Anterior cingulate cortex (tissue), 58 donors: ENCODE measurements at regions not wholly inside any gene's neighbourhood (a gene's known extent, or its start where the extent isn't known, plus 50 kb on each side); places are given as distances from the start of the nearest gene placed in this dataset.
"Not testable (repeated sequence)": the region's sequence is repeated elsewhere in the genome, so short reads cannot be mapped to it uniquely, and the experiment has no call there.

Experiments
- DNase-seq, 58 donors: peaks; one replicate each; lab custom pipeline; 2025; lab: John Stamatoyannopoulos, UW

- no peak for DNase-seq
Measured at GRCh38 chr11:49442669-49443068, 234.3 kb upstream of the FOLH1 start.

GRCh38 chr11:49439901-49440300 is 231.5 kb upstream of the FOLH1 start:
- DNase-seq = not testable (repeated sequence)

DNA sequence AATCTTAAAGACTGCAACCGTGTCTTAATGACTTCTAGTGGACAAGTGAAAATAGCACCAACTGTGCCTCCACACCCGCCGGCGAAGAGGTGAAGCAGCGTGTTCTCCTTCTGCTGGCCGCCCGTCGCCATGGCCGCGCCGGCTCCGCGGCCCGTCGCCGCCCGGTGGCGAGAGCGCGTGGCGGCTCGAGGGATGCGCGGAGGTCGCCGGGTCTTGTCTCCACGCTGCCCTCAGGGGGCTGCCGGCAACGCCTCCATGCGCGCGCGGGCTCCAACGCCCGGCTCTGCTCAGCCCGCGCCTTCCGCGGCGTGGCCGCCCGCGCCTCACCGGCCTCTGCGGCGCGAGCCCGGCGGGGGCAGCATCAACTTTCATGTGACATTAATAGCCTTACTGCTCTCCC is 225.9 kb upstream of the FOLH1 start:
- DNase-seq = not testable (repeated sequence)

DNA sequence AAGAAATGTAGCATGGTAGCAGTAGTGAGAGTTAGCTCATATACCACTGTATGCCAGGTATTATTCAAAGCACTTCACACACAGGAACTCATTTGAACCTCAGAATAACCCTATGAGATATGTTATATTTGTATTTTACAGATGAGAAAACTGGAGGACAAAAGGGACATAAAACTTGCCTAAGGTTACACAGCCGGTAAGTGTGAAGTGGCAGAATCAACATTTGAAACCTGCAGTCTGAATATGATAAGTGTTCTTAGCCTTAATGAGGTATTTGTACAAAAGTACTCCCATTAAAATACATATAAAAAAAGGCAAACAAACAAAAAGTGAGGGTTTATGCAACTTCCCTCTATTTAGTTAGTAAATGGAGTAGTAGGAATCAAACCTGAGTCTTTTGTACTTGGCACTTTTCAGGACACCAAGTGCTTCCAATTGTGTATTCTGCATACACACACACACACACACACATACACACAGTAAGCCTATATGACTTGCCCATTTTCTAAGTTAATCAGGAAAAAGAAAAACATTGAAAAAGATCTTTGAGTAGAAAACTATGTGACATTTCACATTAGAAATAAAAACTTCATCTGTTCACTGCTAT is 223.9 kb upstream of the FOLH1 start:
- DNase-seq = no peak

GRCh38 chr11:49424136-49424535 is 215.7 kb upstream of the FOLH1 start:
- peak in 4 of 58 donors; percentile 1 to 11 (median 2) for DNase-seq

DNA sequence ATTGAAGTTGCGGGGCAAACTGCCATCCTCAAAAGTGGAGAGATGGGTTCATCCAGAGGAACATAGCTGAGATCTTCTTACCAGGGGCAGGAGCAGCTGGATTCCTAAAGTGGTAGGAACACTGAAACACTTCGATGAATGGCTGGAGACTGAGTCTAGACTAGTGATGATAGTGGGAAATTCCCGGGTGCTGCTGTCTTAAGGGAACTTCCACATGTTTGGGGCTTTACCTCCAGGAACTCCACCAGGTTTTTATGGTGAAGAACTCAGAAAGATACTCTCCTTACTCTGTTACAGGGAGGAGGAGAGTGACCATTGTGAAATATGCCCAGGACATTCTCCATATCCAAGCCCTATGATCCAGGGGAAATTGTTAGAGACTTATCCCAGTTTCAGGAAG is 210.5 kb upstream of the FOLH1 start:
- not testable (repeated sequence) for DNase-seq

GRCh38 chr11:49405743-49406142 is 197.3 kb upstream of the FOLH1 start:
- DNase-seq = no peak

DNA sequence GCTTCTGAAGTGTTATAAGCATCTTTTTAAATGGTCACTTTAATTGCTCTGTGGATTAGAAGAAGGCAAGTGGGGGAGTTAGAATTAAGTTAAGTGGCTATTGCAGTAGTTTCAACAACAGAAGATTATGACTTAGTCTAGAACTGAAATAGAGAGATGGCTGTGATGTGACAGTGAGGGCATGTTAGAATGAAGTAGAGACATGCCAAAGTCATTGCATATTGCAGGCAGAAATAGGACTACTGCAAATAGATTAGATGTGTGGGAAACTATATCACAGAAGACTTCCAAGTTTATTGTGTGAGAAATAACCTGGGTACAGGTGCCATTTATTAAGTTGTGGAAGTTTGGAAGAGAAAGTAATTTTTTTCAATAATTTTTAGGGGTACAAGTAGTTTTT is 187.4 kb upstream of the FOLH1 start:
- DNase-seq = not testable (repeated sequence)

- not testable (repeated sequence) for DNase-seq
Measured at GRCh38 chr11:49390362-49390761, 182.0 kb upstream of the FOLH1 start.

DNA sequence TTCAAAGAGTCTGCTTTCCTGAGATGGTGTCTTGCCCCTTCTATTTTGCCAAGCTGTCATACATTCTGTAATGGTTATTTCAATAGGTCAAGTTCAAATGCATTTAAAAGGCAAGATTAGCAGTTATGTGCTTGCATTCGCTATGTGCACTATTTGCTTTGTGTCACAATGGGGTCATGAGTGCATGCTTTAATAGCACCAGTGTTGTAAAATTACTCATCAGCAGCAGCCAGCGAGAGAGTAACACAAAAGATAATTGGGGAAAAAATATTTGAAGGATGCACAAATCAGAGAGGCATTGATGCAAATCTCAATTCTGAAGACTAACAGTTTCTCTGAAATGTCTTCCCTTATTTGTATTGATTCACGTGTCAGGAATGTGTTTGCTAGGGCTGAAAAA is 180.7 kb upstream of the FOLH1 start:
- DNase-seq = not testable (repeated sequence)

DNA sequence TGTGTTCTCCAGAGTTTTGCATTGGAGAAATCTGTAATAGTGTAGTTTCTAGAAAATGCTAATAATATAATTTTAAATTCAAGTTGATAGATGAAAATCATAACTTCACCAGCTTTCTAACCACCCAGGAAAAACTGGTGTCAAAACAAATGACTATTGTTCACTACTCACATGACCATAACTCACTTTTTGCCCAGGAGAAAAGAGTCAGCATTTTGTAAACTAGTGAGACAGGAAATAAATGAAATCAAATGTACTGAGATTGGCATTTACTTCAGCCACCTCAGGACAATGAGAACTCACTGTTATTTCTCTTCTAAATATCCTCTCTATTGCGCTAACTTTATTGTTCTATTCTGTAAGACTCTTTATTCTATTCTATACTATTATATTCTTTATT is 176.0 kb upstream of the FOLH1 start:
- peak in 1 of 58 donors; percentile 7 for DNase-seq

DNA sequence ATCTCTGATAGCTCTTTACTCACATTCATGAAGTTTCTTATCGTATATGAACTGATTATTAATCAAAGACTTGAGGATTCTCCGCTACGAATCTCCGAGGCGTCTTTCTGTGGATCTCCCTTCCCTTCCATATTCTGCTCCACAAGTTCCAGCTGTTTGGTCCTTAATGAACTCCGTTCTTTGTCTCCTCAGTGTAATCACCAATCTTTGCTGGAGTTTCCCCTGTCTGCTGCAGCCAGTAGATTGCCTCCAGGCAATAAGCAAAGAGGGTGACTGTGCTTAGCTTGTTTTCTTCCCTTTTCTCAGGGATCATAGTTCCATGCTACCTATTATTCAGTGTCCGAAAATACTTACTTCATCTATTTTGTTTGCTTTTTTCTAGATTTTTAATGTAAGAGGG is 169.6 kb upstream of the FOLH1 start:
- DNase-seq = no peak

DNA sequence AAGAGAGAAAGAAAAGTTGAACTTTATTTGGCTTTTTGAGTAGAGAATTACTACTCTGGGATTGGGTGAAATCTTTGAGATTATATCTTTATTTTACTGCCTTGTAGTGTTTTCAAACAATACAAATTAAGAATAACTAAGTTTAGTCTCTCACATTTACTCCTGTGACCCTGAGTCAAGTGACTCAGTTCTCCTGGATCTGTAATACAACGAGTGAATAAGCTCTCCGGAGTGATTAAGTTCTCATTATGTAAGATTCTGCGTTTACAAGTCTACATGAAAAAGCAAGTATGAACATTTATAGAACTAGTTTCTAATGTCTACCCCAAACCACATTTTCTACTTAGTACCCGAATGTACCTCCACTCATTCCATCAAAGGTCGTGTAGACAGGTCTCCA is 165.5 kb upstream of the FOLH1 start:
- not testable (repeated sequence) for DNase-seq

DNA sequence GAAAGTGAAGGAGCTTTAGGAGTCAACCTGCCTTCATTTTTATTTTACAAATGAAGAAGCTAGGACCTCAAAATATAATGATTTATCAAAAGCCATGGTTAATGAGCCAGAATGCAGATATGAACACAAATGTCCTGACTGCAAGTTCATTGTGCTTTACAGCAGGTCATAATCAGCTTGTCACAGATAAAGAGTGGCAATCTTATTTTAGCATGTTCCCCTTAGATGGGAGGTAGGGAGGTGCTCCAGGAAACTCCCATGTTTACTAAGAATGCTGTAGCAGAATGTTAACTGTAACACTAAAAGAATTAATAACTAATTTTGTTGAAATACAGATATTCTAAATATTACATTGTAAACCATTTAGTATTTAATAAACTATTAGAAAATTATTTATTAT is 165.0 kb upstream of the FOLH1 start:
- not testable (repeated sequence) for DNase-seq

DNA sequence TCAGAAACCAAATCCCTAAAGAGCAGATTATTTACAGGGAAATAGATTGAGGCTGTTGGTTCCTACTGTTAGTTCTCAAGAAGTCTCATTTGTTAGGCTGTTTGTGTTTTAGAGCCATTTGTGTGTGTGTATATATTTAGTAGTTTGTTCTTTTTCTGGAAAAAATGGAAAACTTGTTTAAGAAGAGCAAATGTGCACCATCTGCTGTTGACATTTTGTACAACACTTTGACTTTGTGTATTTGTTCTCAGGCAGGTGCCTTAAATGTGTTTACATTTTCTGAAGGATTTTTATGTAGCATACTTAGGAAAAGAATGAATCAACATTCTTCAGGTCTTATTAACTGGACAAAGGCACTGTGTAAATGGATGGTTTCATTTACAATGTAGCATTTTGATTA is 163.7 kb upstream of the FOLH1 start:
- DNase-seq = not testable (repeated sequence)

DNA sequence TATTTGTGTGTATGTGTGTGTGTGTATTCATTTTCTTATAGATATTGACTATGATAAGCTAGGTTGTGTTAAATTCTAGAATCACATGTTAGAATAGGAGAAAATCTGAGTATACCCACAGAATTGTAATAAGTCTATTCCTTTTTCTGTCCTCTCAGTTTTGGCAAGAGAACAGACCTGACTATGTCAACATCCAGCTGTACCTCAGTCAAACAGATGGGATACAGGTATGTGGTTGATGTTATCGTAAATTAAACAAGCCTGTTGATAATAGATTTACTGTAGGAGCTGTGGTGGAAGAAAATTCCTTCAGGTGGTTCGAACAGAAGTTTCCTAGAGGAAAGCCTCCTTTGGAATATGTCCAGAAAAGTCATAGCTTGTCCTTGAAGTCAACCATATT is 160.2 kb upstream of the FOLH1 start:
- not testable (repeated sequence) for DNase-seq

DNA sequence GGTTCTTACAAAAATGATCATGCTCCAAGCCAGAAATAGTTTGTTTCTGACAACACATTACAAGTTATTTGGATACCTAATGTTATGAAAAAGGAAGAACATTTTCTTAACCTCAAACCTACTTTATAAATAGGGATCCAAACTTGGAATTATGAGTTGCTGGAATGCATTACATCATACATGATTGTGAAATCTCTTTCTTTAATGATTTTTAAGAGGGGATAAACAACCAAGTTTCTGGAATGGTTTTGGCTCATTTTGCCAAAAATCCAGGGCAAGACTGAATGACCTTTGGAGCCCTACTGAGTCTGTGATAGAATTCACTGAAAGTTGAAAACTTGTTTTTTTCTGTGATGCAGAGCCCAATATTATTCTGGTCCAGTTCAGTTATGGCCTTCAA is 157.0 kb upstream of the FOLH1 start:
- not testable (repeated sequence) for DNase-seq

DNA sequence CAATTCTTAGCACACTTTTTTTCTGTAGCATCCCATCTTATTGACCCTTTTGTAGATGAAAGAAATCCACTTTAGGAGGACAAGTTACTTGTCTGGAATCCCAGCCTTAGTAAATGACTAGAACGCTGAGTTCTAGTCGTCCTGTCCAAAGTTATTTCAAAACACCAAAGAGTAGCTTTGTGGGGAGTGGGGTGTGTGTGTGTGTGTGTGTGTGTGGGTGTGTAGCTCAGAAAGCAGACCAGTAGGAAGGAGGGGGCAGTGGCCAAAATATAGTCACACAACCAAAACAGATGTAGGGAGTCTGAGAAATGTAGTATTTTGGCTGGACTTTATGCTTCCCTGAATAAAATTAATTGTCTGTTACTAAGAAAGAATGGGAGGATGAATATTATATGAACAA is 154.6 kb upstream of the FOLH1 start:
- DNase-seq = not testable (repeated sequence)

DNA sequence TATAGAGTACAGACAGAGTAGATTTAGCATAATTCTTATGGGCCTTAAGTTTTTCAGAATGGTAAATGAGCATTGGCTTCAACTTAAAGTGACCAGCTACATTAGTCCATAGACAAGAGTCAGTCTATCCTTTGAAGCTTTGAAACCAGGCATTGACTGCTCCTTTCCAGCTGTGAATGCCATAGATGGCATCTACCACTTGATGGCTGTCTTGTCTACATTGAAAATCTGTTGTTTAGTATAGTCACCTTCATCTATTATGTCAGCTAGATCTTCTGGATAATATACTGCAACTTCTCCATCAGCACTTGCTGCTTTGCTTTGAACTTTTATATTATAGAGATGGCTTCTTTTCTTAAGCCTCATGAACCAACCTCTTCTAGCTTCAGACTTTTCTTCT is 146.1 kb upstream of the FOLH1 start:
- DNase-seq = not testable (repeated sequence)

DNA sequence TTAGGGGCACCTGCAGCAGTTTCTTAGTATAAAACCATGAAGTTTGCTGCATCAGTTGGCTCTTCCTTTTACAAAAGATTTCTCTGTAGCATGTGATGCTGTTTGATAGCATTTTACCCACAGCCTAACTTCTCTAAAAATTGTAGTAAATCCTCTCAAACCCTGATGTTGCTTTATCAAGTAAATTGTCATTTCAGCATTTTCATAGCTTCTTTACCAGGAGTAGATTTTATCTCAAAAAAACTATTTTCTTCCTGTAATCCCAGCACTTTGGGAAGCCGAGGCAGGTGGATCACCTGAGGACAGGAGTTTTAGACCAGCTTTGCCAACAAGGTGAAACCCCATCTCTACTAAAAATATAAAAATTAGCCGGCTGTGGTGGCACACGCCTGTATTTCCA is 144.5 kb upstream of the FOLH1 start:
- DNase-seq = not testable (repeated sequence)

DNA sequence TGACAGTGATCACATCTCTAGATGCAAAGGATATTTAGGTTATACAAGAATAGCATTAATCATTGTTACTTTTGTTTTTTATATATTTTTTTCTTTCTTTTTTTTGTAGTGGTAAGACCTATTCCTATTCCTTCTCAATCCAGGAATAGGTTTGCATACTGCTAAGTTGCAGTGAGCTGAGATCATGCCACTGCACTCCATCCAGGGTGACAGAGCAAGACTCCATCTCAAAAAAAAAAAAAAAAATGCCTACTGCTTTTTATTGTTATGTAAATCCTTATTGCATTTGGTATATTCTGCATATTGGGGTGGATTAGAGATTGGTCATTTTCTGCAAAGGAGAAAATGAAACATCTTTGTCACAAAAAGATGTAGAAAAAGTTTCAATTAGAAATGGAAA is 138.2 kb upstream of the FOLH1 start:
- DNase-seq = not testable (repeated sequence)

- not testable (repeated sequence) for DNase-seq
Measured at GRCh38 chr11:49328485-49329186, 120.2 kb upstream of the FOLH1 start.
